Karpas-422 (cell line): ENCODE measurements at regions not wholly inside any gene's neighbourhood (a gene's known extent, or its start where the extent isn't known, plus 50 kb on each side); places are given as distances from the start of the nearest gene placed in this dataset.

ENCODE experiments used
- DNase-seq: peaks from one replicate; pipeline ENCODE4 v3.0.0-alpha.2; 2015
- H2AFZ ChIP-seq: fragments of 200-600 bp; sonication (generic); 2 replicates; pipeline ENCODE4 v1.6.1; 2014; ENCODE audit warnings: antibody characterized with exemption, low read length, mixed read lengths
- H3K27ac ChIP-seq: fragments of 200-600 bp; sonication (generic); 2 replicates; pipeline ENCODE4 v1.5.1; 2014; ENCODE audit warnings: mild to moderate bottlenecking, low read length, moderate library complexity
- H3K27me3 ChIP-seq: fragments of 200-600 bp; sonication (generic); 2 replicates; pipeline ENCODE4 v1.6.1; 2014; ENCODE audit warnings: low read length, mixed read lengths
- H3K36me3 ChIP-seq: fragments of 200-600 bp; sonication (generic); 2 replicates; pipeline ENCODE4 v1.6.1; 2014; ENCODE audit warnings: low read length, mixed read lengths; ENCODE audit not compliant: insufficient read depth
- H3K4me1 ChIP-seq: fragments of 200-600 bp; sonication (generic); 2 replicates; pipeline ENCODE4 v1.6.1; 2014; ENCODE audit warnings: mild to moderate bottlenecking, low read length, mixed read lengths
- H3K4me2 ChIP-seq: fragments of 200-600 bp; sonication (generic); 2 replicates; pipeline ENCODE4 v1.6.1; 2014; ENCODE audit warnings: low read length, low read depth, mild to moderate bottlenecking; ENCODE audit not compliant: poor library complexity, severe bottlenecking
- H3K4me3 ChIP-seq: fragments of 200-600 bp; sonication (generic); 2 replicates; pipeline ENCODE4 v1.5.1; 2014; ENCODE audit warnings: mild to moderate bottlenecking, antibody characterized with exemption, low read length, mixed read lengths
- H3K79me2 ChIP-seq: fragments of 200-600 bp; sonication (generic); 2 replicates; pipeline ENCODE4 v1.6.1; 2014; ENCODE audit warnings: mild to moderate bottlenecking, low read length, mixed read lengths
- H3K9ac ChIP-seq: fragments of 200-600 bp; sonication (generic); 2 replicates; pipeline ENCODE4 v1.6.0; 2014; ENCODE audit warnings: low read length
- H3K9me2 ChIP-seq: fragments of 200-600 bp; sonication (generic), shearing (Covaris generic); replicated peaks from 2 replicates; pipeline ENCODE4 v1.6.0; 2014; ENCODE audit warnings: mild to moderate bottlenecking, low read length, moderate library complexity; ENCODE audit not compliant: insufficient read depth
- H3K9me3 ChIP-seq: fragments of 300-700, 200-600 bp; sonication (generic); 2 replicates; pipeline ENCODE4 v1.6.1; 2014; ENCODE audit warnings: low read length, mixed read lengths
- H4K20me1 ChIP-seq: fragments of 200-600 bp; sonication (generic); 2 replicates; pipeline ENCODE4 v1.6.1; 2014; ENCODE audit warnings: mild to moderate bottlenecking, antibody characterized with exemption, low read length, low read depth; ENCODE audit not compliant: insufficient read depth

DNA sequence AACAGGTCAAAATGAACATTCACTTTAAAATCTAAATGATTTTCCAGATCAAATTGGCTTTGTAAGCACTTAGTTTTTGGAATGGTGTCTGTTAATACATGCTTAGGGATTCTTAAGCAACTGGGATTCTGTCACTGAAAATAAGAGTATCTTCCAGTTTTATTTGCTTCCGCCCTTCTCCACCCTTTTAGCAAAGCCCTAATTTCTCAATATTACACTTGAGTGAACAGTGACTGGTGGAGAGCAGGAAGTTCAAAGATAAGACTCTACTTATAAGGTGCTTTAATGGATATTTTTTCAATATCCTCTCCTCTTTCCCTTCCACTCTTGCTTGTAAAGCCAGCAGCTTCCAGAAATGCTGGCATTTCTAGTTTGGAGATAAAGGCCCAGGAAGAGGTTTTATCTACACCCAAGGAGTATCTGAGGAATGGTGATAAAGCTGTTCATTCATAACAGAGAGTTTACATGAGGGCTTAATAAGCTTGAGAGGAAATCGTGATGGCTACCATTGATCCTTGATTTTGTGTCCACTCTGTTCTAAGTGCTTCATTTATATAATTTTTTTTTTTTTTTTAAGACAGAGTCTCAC is 265.9 kb upstream of the PRICKLE1 start:
- H3K9me3 ChIP-seq = no peaks in the 10 kb centered on the region
- no peak overlapping the region for H3K4me2 ChIP-seq
- no peak overlapping the region for H3K4me3 ChIP-seq
- H2AFZ ChIP-seq = no peak overlapping the region
- no peaks in the 10 kb centered on the region for H3K9me2 ChIP-seq
- H3K4me1 ChIP-seq = no peaks in the 10 kb centered on the region
- no peak overlapping the region for H3K27ac ChIP-seq
- no peak overlapping the region for H3K9ac ChIP-seq
- DNase-seq = no peak
- no peaks in the 10 kb centered on the region for H3K36me3 ChIP-seq
- no peaks in the 10 kb centered on the region for H3K27me3 ChIP-seq
- no peaks in the 10 kb centered on the region for H3K79me2 ChIP-seq
- no peaks in the 10 kb centered on the region for H4K20me1 ChIP-seq

DNA sequence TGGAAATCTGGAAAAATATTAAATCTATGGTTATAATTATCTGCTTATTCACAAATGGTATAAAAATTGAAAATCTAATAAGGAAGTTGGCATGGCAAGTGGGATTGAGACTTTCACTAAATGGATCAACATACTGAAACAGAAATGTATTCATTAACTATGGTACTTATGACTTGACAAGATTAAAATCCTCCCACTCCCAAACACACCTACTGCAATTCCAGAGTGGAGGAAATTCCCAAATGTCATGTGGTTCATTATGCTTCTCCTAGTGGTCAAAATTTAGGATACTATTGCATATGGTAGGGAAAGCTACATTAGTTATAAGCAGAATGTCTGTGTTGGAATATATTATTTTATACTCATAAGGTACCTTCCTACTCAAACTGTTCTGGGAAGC is 265.3 kb upstream of the PRICKLE1 start:
- Histone ChIP-seq H3K4me2 (no peak overlapping the region), H3K9me3 (no peaks in the 10 kb centered on the region)
- DNase-seq = no peak

GRCh38 chr12:42854208-42854607 is 264.7 kb upstream of the PRICKLE1 start:
- DNase-seq = no peak
- Histone ChIP-seq H3K79me2 (no peaks in the 10 kb centered on the region), H2AFZ (no peak overlapping the region), H3K27ac (no peak overlapping the region), H3K4me1 (no peaks in the 10 kb centered on the region), H3K36me3 (no peaks in the 10 kb centered on the region), H3K9me3 (no peaks in the 10 kb centered on the region), H3K4me3 (no peak overlapping the region), H3K27me3 (no peaks in the 10 kb centered on the region), H4K20me1 (no peaks in the 10 kb centered on the region), H3K4me2 (no peak overlapping the region), H3K9me2 (no peaks in the 10 kb centered on the region), H3K9ac (no peak overlapping the region)

More for the DNA sequence above, 265.3 kb upstream of the PRICKLE1 start:
- Histone ChIP-seq H3K27me3 (no peaks in the 10 kb centered on the region), H3K27ac (no peak overlapping the region), H4K20me1 (no peaks in the 10 kb centered on the region), H2AFZ (no peak overlapping the region), H3K9ac (no peak overlapping the region), H3K36me3 (no peaks in the 10 kb centered on the region), H3K79me2 (no peaks in the 10 kb centered on the region), H3K9me2 (no peaks in the 10 kb centered on the region), H3K4me1 (no peaks in the 10 kb centered on the region), H3K4me3 (no peak overlapping the region)

GRCh38 chr12:42853370-42854140 is 264.0 kb upstream of the PRICKLE1 start:
- Histone ChIP-seq H3K9me3 (no peaks in the 10 kb centered on the region), H2AFZ (no peak overlapping the region), H3K4me2 (no peak overlapping the region), H3K9me2 (no peaks in the 10 kb centered on the region), H3K4me3 (no peak overlapping the region), H3K79me2 (no peaks in the 10 kb centered on the region), H3K27ac (no peak overlapping the region), H3K27me3 (no peaks in the 10 kb centered on the region), H3K9ac (no peak overlapping the region), H3K4me1 (no peaks in the 10 kb centered on the region), H4K20me1 (no peaks in the 10 kb centered on the region), H3K36me3 (no peaks in the 10 kb centered on the region)
- no peak for DNase-seq

GRCh38 chr12:42846782-42847181 is 257.2 kb upstream of the PRICKLE1 start:
- Histone ChIP-seq H3K79me2 (no peaks in the 10 kb centered on the region), H3K4me1 (no peaks in the 10 kb centered on the region), H3K9me3 (no peaks in the 10 kb centered on the region), H3K4me3 (no peak overlapping the region), H3K9ac (no peak overlapping the region), H4K20me1 (no peaks in the 10 kb centered on the region), H3K27me3 (no peaks in the 10 kb centered on the region), H3K4me2 (no peak overlapping the region), H2AFZ (no peak overlapping the region), H3K36me3 (no peaks in the 10 kb centered on the region), H3K9me2 (no peaks in the 10 kb centered on the region), H3K27ac (no peak overlapping the region)
- no peak for DNase-seq

DNA sequence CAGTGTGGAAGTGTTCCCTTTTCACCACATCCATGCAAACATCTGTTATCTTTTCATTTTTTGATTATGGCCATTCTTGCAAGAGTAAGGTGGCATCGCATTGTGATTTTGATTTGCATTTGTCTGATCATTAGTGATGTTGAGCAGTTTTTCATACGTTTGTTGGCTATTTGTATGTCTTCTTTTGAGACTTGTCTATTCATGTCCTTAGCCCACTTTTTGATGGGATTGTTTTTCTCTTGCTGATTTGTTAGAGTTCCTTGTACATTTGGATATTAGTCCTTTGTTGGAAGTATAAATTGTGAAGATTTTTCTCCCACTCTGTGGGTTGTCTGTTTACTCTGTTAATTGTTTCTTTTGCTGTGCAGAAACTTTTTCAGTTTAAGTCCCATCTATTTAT is 244.5 kb upstream of the PRICKLE1 start:
- Histone ChIP-seq H3K27ac (no peak overlapping the region), H3K79me2 (no peaks in the 10 kb centered on the region), H3K27me3 (no peaks in the 10 kb centered on the region), H3K4me1 (no peaks in the 10 kb centered on the region), H3K4me3 (no peak overlapping the region), H3K9me2 (no peaks in the 10 kb centered on the region), H2AFZ (no peak overlapping the region), H3K36me3 (no peaks in the 10 kb centered on the region), H3K9me3 (no peaks in the 10 kb centered on the region), H3K4me2 (no peak overlapping the region), H4K20me1 (no peaks in the 10 kb centered on the region), H3K9ac (no peak overlapping the region)
- DNase-seq = no peak

- DNase-seq = no peak
- H3K79me2 ChIP-seq = no peaks in the 10 kb centered on the region
- H3K27ac ChIP-seq = no peak overlapping the region
- no peaks in the 10 kb centered on the region for H3K9me3 ChIP-seq
- no peaks in the 10 kb centered on the region for H3K36me3 ChIP-seq
- no peak overlapping the region for H2AFZ ChIP-seq
- H3K4me1 ChIP-seq = no peaks in the 10 kb centered on the region
- H3K27me3 ChIP-seq = no peaks in the 10 kb centered on the region
- no peak overlapping the region for H3K4me2 ChIP-seq
- no peaks in the 10 kb centered on the region for H3K9me2 ChIP-seq
- no peak overlapping the region for H3K4me3 ChIP-seq
- no peak overlapping the region for H3K9ac ChIP-seq
- H4K20me1 ChIP-seq = no peaks in the 10 kb centered on the region
Measured at GRCh38 chr12:42828836-42829235, 239.3 kb upstream of the PRICKLE1 start.

DNA sequence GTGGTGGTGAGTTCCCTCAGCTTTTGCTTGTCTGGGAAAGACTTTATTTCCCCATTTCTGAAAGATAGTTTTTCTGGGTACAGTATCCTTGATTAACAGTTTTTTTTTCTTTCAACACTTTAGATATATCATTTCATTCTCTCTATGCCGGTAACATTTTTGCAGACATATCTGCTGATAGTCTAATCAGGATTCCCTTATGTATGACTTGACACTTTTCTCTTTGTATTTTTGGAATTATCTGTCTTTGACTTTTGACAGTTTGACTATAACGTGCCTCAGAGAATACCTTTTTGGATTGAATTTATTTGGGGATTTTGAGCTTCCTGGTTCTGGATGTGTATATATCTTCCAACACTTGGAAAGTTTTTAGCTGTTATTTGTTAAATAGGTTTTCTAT is 234.8 kb upstream of the PRICKLE1 start:
- Histone ChIP-seq H3K9me3 (no peaks in the 10 kb centered on the region), H4K20me1 (no peaks in the 10 kb centered on the region), H3K27me3 (no peaks in the 10 kb centered on the region; the same call in 1 of the 2 replicates), H3K79me2 (no peaks in the 10 kb centered on the region), H3K4me3 (no peak overlapping the region), H3K9me2 (no peaks in the 10 kb centered on the region), H3K4me1 (no peaks in the 10 kb centered on the region), H3K4me2 (no peak overlapping the region), H3K36me3 (no peaks in the 10 kb centered on the region), H3K27ac (no peak overlapping the region), H2AFZ (no peak overlapping the region), H3K9ac (no peak overlapping the region)
- DNase-seq = no peak
